Right lobe of liver (tissue), 6 donors: ENCODE measurements at regions not wholly inside any gene's neighbourhood (a gene's known extent, or its start where the extent isn't known, plus 50 kb on each side); places are given as distances from the start of the nearest gene placed in this dataset.

Experiments
- ATAC-seq, 4 donors: fragments of 200-7000 bp; cut with Tn5 transposase; one replicate each; pipeline ENCODE4 v1.9.1; 2020; ENCODE audit warnings: mild to moderate bottlenecking in 4 of 4, moderate library complexity in 4 of 4
- DNase-seq, 3 donors: peaks; one replicate each; pipeline ENCODE4 v3.0.0-alpha.2; 2020
- H3K27ac ChIP-seq, 3 donors: fragments of 200-600 bp; one replicate each; pipeline ENCODE4 v1.8.0; 2022
- H3K27me3 ChIP-seq, 2 donors: fragments of 200-600 bp; one replicate each; pipeline ENCODE4 v1.8.0; 2022
- H3K36me3 ChIP-seq, 4 donors: fragments of 200-600 bp; sonication (generic) in 1 of 4; one replicate each; pipeline versions ENCODE4 v1.5.1 to v1.8.0; 2017 to 2022; ENCODE audit warnings: control low read depth in 1 of 4
- H3K4me1 ChIP-seq, 4 donors: fragments of 200-600 bp; sonication (generic) in 1 of 4; one replicate each; pipeline versions ENCODE4 v1.5.1 to v1.8.0; 2017 to 2022; ENCODE audit warnings: control low read depth in 1 of 4
- H3K4me3 ChIP-seq, 3 donors: fragments of 200-600 bp; one replicate each; pipeline ENCODE4 v1.8.0; 2022
- H3K9me3 ChIP-seq, 4 donors: fragments of 200-600 bp; sonication (generic) in 1 of 4; one replicate each; pipeline versions ENCODE4 v1.5.1 to v1.8.0; 2017 to 2022; ENCODE audit warnings: control low read depth in 1 of 4
- POLR2A ChIP-seq: fragments of 450-650 bp; IDR thresholded peaks from one replicate; pipeline ENCODE4 v1.6.1; 2017; ENCODE audit warnings: antibody characterized with exemption, mild to moderate bottlenecking
- WGBS: methylation state at CpG from one replicate; pipeline ENCODE4 v1.1.6; 2018; ENCODE audit warnings: low coverage, low lambda C conversion rate; ENCODE audit not compliant: insufficient coverage; ENCODE audit errors: missing lambda C conversion rate; 5-methylcytosine and 5-hydroxymethylcytosine counted together
- intact Hi-C, 2 donors: fragments of 100-400 bp; cut with DNase I; formaldehyde crosslinking; loops; one replicate each; pipeline versions ENCODE4 v1.11.2 to v1.14.1; 2022
- TF ChIP-seq, protein P1 (sequence below), 4 donors: fragments of 200-600 bp in 3 of 4; fragments of 450-650 bp in 1 of 4; IDR thresholded peaks; one replicate each; pipeline versions ENCODE4 v1.5.1 to v1.8.0; 2016 to 2022; ENCODE audit warnings: antibody characterized with exemption in 4 of 4, mild to moderate bottlenecking in 2 of 4
- donor health status: DM: no; HTN: yes; CAD: no.
- donor health status: DM: no; HTN: no; CAD: no.
- donor health status: DM: no; HTN: no; CAD: no.
- donor health status: DM: no; HTN: yes; CAD: no.
- donor health status: DM: no; HTN: yes; CAD: no.

DNA sequence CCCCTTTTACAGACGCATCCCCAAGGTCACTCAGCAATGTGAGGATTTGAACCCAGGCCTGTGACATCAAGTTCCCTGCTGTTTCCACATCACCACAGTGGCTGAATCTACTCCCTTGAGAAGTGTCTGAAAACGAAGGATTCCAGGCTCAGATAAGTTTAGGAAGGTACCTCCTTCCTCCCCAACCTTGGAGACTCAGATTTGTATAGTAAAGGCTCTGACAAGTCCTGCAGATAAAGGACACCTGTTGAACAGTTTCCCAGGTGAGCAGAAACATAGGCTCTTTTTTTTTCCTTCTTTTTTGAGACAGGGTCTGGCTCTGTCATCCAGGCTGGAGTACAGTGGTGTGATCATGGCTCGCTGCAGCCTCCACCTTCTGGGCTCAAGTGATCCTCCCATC, 56.4 kb upstream of the PTPRS start:
- peaks cover 0 to 4% of the 10 kb centered on the region in 2 donors for H3K27me3 ChIP-seq
- intact Hi-C loops = no loop called here
- no peaks in the 10 kb centered on the region for H3K4me1 ChIP-seq
- H3K4me3 ChIP-seq = no peak overlapping the region
- no peaks in the 10 kb centered on the region for H3K36me3 ChIP-seq
- TF ChIP-seq, protein P1, sequence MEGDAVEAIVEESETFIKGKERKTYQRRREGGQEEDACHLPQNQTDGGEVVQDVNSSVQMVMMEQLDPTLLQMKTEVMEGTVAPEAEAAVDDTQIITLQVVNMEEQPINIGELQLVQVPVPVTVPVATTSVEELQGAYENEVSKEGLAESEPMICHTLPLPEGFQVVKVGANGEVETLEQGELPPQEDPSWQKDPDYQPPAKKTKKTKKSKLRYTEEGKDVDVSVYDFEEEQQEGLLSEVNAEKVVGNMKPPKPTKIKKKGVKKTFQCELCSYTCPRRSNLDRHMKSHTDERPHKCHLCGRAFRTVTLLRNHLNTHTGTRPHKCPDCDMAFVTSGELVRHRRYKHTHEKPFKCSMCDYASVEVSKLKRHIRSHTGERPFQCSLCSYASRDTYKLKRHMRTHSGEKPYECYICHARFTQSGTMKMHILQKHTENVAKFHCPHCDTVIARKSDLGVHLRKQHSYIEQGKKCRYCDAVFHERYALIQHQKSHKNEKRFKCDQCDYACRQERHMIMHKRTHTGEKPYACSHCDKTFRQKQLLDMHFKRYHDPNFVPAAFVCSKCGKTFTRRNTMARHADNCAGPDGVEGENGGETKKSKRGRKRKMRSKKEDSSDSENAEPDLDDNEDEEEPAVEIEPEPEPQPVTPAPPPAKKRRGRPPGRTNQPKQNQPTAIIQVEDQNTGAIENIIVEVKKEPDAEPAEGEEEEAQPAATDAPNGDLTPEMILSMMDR (IDR thresholded peaks at IDR 0.05) = no peak
- TF ChIP-seq POLR2A = no peak
- ATAC-seq (no peak), DNase-seq (no peak)
- H3K9me3 ChIP-seq = no peaks in the 10 kb centered on the region
- WGBS = no CpG with 5 or more reads among the region's 3 CpGs
- no peak overlapping the region for H3K27ac ChIP-seq

DNA sequence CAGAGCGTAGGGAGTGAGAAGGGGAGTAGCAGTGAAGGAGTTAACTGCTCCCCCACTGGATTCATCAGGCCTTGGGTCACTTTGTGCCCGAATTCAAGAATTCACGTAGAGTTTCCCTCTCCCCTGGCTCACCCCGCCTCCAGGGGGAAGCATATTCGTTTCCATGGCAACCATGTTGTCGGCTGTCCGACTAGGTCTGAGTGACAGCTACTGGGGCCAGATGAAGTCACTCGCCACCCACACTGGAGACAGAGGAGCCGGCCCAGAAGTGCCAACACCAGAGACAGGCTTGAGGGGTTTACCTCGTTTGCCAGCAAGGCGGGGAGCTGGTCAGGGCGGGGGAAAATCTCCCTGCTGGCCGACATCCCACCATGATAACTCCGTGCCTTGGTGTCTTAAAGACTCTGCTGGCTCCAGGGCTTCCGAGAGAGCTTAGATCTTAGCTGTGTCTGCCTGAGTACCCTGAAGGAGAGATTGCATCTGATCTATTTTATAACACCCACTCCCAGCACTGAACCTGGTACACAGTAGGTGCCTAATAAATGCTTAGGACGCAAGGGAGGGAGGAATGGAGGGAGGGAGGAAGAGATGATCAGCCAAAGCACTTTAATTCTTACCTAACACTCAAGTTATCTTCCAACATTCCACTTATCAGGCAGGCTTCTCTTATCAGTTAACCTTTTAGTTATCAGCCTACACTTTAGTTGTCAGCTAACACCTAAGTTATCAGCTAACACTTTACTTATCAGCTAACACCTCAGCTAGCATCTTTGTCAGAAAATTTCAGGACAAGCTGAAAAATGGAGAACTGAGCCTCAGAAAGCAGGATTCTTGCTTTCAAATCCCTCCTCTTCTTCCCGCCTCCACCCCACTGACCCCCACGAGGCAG, 57.2 kb upstream of the ZNRF4 start:
- 3% methylated on average over 15 of the region's 18 CpGs for WGBS
- DNase-seq = no peak
- no peak overlapping the region for H3K27ac ChIP-seq

DNA sequence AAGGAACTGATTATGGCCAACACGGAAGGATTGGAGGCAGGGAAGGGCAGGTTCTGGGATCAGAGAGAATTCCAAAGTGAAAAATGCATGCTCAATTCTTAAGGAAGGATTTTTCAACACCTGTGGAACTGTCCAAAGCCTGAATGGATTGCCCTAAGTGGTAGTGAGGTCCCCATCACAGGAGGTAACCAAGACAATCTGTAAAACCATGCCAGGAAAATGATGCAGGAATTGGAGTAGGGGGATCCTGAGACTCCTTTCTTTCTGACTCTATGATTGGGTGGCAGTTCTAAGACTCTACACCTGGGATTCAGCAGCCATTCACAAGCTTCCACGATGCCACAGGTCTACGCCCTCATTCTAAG, 56.5 kb upstream of the ZNRF4 start:
- TF ChIP-seq POLR2A = no peak
- TF ChIP-seq, protein P1 (IDR thresholded peaks at IDR 0.05) = no peak
- intact Hi-C loops = no loop called here
- ATAC-seq (no peak), DNase-seq (no peak)
- Histone ChIP-seq H3K9me3 (no peaks in the 10 kb centered on the region), H3K27me3 (peaks cover 0 to 4% of the 10 kb centered on the region in 2 donors), H3K4me1 (no peaks in the 10 kb centered on the region), H3K4me3 (no peak overlapping the region), H3K27ac (no peak overlapping the region), H3K36me3 (no peaks in the 10 kb centered on the region)
- WGBS = 67% methylated on average over 3 of the region's 3 CpGs

More for the DNA sequence above, 57.2 kb upstream of the ZNRF4 start:
- H3K4me1 ChIP-seq = no peaks in the 10 kb centered on the region
- H3K36me3 ChIP-seq = no peaks in the 10 kb centered on the region
- TF ChIP-seq, protein P1 (IDR thresholded peaks at IDR 0.05) = no peak
- no peak for TF ChIP-seq POLR2A
- no peaks in the 10 kb centered on the region for H3K9me3 ChIP-seq
- H3K27me3 ChIP-seq = peaks cover 0 to 4% of the 10 kb centered on the region in 2 donors
- no peak overlapping the region for H3K4me3 ChIP-seq
- intact Hi-C loops = no loop called here
- no peak for ATAC-seq

DNA sequence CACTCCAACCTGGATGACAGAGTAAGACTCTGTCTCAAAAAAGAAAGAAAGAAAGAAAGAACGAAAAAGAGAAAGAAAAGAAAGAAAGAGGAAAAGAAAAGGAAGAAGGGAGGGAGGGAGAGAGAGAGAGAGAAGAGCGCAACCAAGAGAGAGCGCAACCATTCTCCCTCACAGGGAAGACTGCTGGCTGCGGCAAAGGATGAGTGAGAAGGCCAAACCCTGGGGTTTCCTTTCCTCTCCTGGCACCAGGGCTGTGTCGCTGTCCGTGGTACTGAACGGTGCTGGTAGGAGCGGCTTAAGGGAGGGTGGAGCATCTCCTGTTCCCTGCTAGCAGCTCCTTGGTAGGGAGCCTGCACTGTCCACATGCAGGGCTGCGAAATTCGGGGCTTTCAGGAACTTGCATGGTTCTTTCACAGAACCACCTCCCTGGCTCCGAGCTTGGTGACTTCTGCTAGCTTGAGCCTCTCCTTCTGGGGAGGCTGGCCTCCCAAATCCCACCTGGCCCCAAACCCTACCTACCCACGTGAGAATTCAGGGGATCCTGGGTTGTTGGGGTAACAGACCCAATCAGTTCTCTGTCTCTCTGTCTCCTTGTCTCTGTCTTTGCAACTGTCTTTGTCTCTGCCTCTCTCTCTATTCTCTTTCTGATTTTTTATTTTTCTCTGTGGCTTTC, 51.1 kb upstream of the ZNRF4 start:
- peak; percentile 66 to 90 (median 83) for ATAC-seq
- 7% methylated on average over 5 of the region's 12 CpGs for WGBS
- H3K4me1 ChIP-seq = no peaks in the 10 kb centered on the region
- TF ChIP-seq, protein P1 (IDR thresholded peaks at IDR 0.05) = no peak
- no peak for TF ChIP-seq POLR2A
- no peaks in the 10 kb centered on the region for H3K36me3 ChIP-seq
- no peak overlapping the region for H3K27ac ChIP-seq
- DNase-seq = peak; percentile 63 to 81 (median 72)
- no peaks in the 10 kb centered on the region for H3K9me3 ChIP-seq
- H3K27me3 ChIP-seq = no peaks in the 10 kb centered on the region
- no peak overlapping the region for H3K4me3 ChIP-seq
- intact Hi-C loops = no loop called here
